ENCODE measurements at regions not wholly inside any gene's neighbourhood (a gene's known extent, or its start where the extent isn't known, plus 50 kb on each side); places are given as distances from the start of the nearest gene placed in this dataset.

GRCh38 chr5:10172247-10172646 is 77.4 kb downstream of the ATPSCKMT start:
- TF ChIP-seq, protein P1, sequence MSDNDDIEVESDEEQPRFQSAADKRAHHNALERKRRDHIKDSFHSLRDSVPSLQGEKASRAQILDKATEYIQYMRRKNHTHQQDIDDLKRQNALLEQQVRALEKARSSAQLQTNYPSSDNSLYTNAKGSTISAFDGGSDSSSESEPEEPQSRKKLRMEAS (IDR thresholded peaks at IDR 0.05) = no peak
- TF ChIP-seq YY1 (IDR thresholded peaks at IDR 0.05; ENCODE audit: low read depth, low read length) (no peak), POLR2AphosphoS5 (IDR thresholded peaks at IDR 0.05; ENCODE audit: low read depth, low read length) (no peak), CTCF (IDR thresholded peaks at IDR 0.05; ENCODE audit: control extremely low read depth in 1 of 3, insufficient read depth in 1 of 3, low read depth in 1 of 3, low read length in 3 of 3) (no peak), SIX5 (IDR thresholded peaks at IDR 0.05; ENCODE audit: low read depth, low read length) (no peak), KDM1A (IDR thresholded peaks at IDR 0.05; ENCODE audit: borderline replicate concordance, low read length) (no peak), POLR2A (IDR thresholded peaks at IDR 0.05; ENCODE audit: control extremely low read depth in 1 of 2, low read depth in 2 of 2, low read length in 2 of 2) (no peak), EZH2 (IDR thresholded peaks at IDR 0.05; ENCODE audit: low read depth, low read length, severe bottlenecking) (no peak), SIN3A (conservative IDR thresholded peaks at IDR 0.05 in 1 of 2, IDR thresholded peaks at IDR 0.05 in 1 of 2; ENCODE audit: low read depth in 1 of 2, low read length in 2 of 2) (no peak), RFX5 (IDR thresholded peaks at IDR 0.05; ENCODE audit: borderline replicate concordance, low read depth, low read length) (no peak), CHD1 (IDR thresholded peaks at IDR 0.05; ENCODE audit: low read depth, low read length) (no peak)
- TF ChIP-seq, protein P2, sequence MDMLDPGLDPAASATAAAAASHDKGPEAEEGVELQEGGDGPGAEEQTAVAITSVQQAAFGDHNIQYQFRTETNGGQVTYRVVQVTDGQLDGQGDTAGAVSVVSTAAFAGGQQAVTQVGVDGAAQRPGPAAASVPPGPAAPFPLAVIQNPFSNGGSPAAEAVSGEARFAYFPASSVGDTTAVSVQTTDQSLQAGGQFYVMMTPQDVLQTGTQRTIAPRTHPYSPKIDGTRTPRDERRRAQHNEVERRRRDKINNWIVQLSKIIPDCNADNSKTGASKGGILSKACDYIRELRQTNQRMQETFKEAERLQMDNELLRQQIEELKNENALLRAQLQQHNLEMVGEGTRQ (IDR thresholded peaks at IDR 0.05; ENCODE audit: low read length) = no peak
